ENCODE measurements at regions not wholly inside any gene's neighbourhood (a gene's known extent, or its start where the extent isn't known, plus 50 kb on each side); places are given as distances from the start of the nearest gene placed in this dataset.
"Not testable (repeated sequence)": the region's sequence is repeated elsewhere in the genome, so short reads cannot be mapped to it uniquely, and the experiment has no call there.

- DNase-seq = no peak
These were observed 262.6 kb downstream of the MAP2K6 start for GRCh38 chr17:69677130-69677529.

- no peak for DNase-seq
These were observed 263.7 kb downstream of the MAP2K6 start for GRCh38 chr17:69678206-69678605.

GRCh38 chr17:69679829-69680228 lies 265.3 kb downstream of the MAP2K6 start:
- no peak for DNase-seq

- no peak for DNase-seq
These were observed 269.8 kb downstream of the MAP2K6 start for GRCh38 chr17:69684251-69684650.

- DNase-seq = not testable (repeated sequence)
These were observed 270.7 kb downstream of the MAP2K6 start for GRCh38 chr17:69685150-69685549.

GRCh38 chr17:69690531-69690930 lies 276.0 kb downstream of the MAP2K6 start:
- no peak for DNase-seq

- DNase-seq = no peak
These were observed 277.7 kb downstream of the MAP2K6 start for GRCh38 chr17:69692171-69692570.

GRCh38 chr17:69695646-69696045 lies 281.1 kb downstream of the MAP2K6 start:
- no peak for DNase-seq

- DNase-seq = no peak
These were observed 282.2 kb downstream of the MAP2K6 start for GRCh38 chr17:69696650-69697049.

GRCh38 chr17:69698352-69698751 lies 283.9 kb downstream of the MAP2K6 start:
- not testable (repeated sequence) for DNase-seq

- no peak for DNase-seq
These were observed 287.6 kb downstream of the MAP2K6 start for GRCh38 chr17:69702078-69702477.

GRCh38 chr17:69703751-69704150 lies 289.3 kb downstream of the MAP2K6 start:
- no peak for DNase-seq

- no peak for DNase-seq
These were observed 290.4 kb downstream of the MAP2K6 start for GRCh38 chr17:69704935-69705334.

- no peak for DNase-seq
These were observed 291.6 kb downstream of the MAP2K6 start for GRCh38 chr17:69706127-69706526.

- DNase-seq = no peak
These were observed 294.9 kb downstream of the MAP2K6 start for GRCh38 chr17:69709441-69709840.

GRCh38 chr17:69710926-69711325 lies 296.4 kb downstream of the MAP2K6 start:
- peak in 1 of 2 experiments; percentile 24 for DNase-seq

GRCh38 chr17:69711541-69711940 lies 297.0 kb downstream of the MAP2K6 start:
- peak; percentile 87 to 98 for DNase-seq

GRCh38 chr17:69712801-69713311 lies 298.4 kb downstream of the MAP2K6 start:
- DNase-seq = no peak

- no peak for DNase-seq
These were observed 299.3 kb downstream of the MAP2K6 start for GRCh38 chr17:69713815-69714214.

GRCh38 chr17:69714669-69715068 lies 300.2 kb downstream of the MAP2K6 start:
- DNase-seq = no peak

GRCh38 chr17:69715656-69716055 lies 301.2 kb downstream of the MAP2K6 start:
- DNase-seq = no peak

GRCh38 chr17:69716556-69716955 lies 302.1 kb downstream of the MAP2K6 start:
- no peak for DNase-seq

- no peak for DNase-seq
These were observed 302.7 kb downstream of the MAP2K6 start for GRCh38 chr17:69717214-69717613.

- no peak for DNase-seq
These were observed 303.3 kb downstream of the MAP2K6 start for GRCh38 chr17:69717819-69718218.

GRCh38 chr17:69719474-69720048 lies 305.1 kb downstream of the MAP2K6 start:
- no peak for DNase-seq
